GM19328 (cell line): ENCODE measurements at regions not wholly inside any gene's neighbourhood (a gene's known extent, or its start where the extent isn't known, plus 50 kb on each side); places are given as distances from the start of the nearest gene placed in this dataset.

Experiments used
- ATAC-seq: cut with Tn5 transposase; IDR thresholded peaks from one replicate; pipeline ENCODE4 v1.9.1; 2021; ENCODE audit warnings: mild to moderate bottlenecking, moderate library complexity; ENCODE audit not compliant: unreplicated experiment

DNA sequence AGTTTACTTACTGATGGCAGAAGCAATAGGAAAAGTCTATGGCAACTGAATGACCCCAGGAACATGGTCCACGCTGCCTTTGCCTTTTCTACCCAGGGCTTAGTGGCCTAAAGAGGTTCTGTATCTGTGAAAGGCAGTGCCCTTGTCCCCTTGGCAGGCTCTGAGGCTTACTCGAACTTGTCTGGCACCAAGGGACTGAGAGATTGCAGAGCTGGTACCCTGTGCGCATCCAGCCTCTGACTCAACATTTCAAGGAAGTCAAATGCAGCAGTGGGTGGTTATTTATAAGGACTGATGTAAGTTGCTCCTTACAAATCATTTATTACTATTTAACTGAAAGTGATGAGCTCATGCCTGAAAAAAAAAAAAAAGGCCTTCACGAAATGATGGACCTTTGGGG, 299.9 kb upstream of the MYOCD start:
- no peak for ATAC-seq

DNA sequence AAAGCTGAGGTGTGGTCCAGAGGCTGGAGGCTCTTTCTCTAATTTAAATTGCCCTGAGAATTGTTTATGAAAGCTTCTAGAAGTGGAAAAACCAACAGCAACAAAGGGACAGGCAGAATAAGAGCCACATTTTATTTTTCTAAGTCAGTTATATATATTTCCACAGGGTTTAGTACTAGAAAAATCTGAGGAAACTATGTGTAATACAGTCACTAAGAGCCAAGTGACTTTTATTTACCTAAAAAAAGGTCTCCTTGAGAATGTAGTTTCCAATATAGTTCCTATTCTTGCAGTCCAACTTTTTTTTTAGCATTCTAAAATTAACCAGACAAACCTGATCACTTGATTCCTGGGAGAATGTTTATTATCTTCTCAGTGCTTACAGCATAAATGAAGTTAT, 296.6 kb upstream of the MYOCD start:
- ATAC-seq = no peak

DNA sequence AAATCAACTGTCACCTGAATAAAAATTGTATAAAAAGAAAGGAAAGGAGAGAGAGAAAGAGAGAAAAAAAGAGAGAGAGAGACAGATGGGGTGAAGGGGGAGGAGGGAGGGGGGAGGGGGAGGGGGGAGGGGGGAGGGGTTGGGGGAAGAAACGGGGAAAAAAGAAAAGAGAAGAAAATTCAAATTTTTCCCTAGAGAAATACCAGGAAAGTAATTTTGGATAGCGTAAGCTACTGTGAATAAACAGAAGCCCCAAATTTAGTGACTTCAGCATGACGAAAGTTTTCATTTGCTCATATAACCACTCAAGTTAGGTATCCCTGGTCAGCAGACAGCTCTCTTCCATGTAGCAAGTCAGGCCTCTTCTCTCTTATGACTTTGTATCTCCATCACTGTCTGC, 289.4 kb upstream of the MYOCD start:
- no peak for ATAC-seq

DNA sequence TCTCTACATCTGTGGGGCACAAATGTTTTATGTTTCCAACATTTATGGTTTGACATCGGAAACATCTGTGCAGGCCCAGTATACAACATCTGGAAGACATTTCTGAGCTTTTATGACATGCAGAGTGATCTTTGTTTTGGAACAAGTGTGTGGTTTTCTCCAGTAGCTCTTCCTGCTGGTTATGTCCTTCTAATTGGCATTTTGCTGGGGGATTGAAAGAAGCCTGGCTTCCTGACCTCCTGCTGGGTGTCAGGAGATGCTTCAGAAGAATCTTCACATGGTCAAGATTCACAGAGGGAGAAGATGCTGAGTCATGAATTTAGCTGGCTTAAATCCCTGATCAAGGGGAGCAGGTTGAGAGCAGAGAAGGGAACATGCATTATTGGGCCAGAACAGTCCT, 279.5 kb upstream of the MYOCD start:
- ATAC-seq = no peak

DNA sequence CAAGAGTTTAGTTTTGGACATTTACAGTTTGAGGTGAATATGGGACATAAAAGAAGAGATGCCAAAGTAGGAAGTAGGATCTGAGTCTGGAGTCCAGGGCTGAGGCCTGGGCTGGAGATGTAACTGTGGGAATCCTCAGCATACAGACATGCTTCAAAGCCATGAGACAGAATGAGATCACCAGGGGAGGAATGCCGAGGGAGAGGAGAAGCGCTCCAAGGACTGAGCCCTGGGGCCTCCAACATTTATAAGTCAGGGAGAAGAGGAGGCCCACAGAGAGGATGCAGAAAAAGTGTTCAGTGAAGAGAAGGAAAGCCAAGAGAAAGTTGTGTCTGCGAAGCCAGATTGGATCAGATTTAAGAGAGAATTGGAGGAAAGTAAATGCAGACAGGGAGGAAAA, 277.5 kb upstream of the MYOCD start:
- ATAC-seq = no peak

DNA sequence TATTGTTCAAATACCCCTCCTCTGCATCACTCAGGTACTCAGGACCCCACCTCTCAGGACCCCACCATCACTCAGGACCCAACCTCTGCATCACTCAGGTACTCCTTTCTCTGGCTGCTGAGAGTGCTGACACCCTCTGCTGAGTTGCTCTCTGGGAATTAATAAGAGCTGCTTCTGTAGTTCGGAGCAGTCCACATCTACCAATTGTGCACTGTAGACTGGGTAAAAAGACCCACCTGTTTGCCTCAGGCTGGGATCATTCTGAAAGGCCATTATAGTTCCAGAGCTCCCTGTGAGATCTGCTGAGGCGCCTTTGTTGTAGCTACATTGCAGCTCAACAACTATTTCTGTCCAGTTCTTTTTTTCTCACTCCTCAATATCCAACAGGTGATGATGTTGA, 276.3 kb upstream of the MYOCD start:
- ATAC-seq = no peak

DNA sequence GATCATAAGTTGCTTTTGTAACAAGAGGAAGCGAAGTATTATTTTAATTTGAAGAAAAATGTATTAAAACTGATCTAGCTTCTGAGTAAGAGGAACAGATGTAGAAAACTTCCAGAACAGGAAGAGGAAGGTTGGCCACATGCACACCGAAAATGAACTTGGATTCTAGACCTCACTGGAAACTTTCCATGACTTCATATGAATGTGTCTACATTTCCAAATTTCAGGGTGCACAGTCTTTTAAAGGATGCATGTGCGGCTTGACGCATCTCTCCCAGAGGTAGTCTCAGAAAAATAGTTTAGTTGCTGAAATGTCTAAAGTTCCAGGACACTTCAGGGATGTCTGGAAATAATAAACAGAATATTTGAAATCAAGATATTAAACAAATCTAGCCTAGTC, 275.1 kb upstream of the MYOCD start:
- ATAC-seq = no peak

DNA sequence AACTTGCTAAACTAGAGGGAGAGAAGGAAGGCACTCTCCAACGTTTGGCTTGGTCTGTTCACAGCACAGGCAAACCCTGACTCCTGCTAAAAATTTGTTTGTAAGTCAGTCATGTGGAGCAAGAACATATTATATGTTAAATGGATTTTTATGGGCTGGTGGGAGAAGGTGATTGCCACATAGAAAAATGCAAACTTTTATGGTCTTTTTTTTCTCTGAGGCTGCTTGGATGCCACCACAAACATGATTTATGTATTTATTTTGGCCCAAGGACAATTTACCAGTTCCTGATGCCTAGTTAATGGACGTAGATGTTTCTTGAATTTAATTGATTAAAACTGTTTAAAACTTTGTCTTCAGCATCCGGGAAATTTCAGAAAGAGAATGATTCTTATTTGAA, 274.2 kb upstream of the MYOCD start:
- ATAC-seq = no peak

DNA sequence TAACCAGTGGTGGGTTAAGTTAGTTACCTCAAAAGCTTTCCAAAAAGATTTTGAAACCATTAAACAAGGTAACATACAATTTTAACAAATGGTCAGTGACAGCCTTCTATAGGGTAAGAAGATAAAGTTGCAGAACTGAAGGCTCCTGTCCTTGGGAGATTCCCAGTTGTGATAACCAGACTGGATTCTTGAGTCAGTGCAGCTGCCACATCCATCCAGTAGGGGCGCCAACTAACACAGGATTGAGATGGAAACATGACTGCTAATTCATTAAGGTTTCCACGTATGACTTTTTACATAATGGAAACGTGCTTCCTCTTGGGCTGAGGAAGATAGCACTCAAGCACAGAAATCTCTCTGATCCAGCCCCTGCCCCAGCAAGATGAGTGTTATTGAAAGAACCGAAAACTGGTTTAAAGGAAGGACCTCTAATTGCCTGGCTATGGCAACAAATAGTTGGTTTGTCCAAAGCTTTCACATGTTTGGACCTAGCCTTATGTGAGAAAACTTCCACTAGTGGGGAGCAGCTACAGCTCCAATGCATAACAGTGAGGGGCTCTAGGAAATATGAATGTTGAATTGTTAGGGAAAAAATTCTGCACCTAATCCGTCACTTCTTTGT, 269.8 kb upstream of the MYOCD start:
- ATAC-seq = no peak

DNA sequence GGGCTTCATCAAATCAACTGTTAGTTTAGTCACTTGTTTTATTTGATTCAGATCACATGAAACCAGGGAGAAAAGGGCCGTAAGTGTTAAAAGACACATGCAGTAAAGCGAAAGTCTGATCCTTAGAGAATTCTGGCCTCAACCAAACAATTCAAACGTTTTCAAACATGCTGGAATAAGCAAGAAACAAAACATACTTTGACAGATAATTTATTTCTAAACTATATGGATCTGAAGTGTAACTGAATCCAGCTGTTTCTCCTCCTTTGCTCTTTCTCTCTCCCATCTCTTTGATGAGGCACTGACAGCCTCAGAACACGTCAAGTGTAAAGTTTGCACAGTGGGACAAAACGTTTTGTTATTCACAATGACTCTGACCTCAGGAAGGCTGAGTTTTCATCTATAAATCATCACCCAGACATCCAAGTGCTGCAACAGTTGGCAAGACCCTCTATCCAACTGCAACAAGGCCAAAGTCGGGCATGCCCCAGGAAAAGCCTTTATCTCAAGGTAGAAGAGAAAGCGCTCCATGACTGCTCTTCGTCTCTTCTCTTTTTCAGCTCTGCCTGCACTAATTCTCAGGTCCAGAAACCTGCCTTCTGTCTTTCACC, 267.1 kb upstream of the MYOCD start:
- ATAC-seq = no peak

DNA sequence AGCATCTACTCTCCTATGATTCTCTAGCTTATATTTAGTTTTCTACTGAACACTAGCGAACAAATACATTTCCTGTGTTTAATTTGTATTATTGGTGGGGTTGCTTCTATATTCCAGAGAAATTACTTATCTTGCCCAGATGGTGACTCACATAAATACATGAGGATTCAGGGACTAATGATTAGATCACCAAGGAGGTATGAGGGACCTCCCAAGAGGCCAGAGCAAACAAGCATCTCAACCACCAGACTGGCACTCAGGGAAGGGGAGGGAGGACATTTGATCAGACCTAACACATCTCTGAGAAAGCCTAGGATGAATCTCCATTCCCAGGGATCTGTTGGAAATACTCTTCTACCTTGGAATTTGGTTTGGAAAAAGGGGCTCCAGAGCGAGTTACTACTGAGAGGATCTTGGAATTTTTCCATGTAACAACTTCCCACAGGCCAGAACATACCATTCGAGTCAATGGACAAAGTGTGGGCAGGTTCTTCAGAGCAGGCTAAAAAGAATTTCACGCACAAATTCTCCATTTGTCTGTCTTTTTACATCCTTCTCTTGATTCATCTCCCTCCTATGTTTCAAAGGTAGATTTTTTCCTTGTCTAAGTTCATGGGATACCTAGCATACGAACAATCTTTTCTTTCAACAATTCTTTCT, 262.6 kb upstream of the MYOCD start:
- ATAC-seq = no peak

DNA sequence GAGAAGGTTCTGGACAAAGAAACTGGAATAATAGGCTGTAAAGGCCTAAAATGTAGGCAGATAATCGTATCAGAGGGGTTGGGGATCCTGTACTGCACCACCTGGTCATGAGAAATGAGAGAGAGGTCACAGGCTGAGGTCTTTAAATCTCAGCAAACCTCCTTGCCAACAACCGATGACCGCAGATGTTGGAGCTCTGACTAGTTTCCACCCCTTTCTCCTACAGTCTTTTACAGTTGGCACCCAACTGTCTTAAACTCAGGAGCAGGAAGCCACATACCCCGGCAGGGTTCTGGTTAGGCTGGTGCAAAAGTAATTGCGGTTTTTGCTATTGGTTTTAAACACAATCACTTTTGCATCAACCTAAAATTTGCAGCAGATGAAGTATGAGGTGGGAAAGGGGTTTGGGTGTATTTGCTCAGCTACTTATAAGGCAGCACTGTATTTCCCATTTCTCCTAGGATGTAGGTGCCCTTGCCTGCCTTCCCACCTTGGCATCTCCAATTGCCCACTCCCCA, 261.8 kb upstream of the MYOCD start:
- no peak for ATAC-seq

DNA sequence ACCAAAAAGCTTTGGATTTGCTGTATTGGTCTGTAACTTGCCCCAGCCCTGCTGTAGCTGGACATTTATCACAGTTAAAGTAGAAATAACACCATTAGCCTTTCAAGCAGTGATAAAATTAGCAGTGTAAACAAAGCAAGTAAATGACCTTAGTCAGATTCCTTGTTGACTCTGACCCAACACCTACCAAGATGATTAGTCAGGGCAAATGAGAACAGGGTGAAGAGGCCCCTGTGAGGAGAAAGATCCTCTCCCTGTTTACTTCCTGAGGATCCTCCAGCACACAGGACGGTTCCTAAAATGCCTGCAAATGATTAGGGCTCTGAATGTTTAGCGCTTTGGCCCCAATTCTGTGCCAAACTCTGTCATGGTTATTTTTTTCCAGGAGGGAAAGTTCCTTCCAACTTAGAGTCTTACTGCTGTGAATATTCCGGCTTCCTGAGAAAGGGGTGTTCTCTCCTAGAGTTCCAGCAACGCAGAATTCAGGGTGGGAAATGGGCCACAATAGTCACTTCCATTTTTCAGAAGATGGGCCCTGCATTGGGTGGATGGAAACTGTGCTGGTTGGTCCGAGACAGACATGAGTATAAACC, 259.0 kb upstream of the MYOCD start:
- ATAC-seq = no peak

DNA sequence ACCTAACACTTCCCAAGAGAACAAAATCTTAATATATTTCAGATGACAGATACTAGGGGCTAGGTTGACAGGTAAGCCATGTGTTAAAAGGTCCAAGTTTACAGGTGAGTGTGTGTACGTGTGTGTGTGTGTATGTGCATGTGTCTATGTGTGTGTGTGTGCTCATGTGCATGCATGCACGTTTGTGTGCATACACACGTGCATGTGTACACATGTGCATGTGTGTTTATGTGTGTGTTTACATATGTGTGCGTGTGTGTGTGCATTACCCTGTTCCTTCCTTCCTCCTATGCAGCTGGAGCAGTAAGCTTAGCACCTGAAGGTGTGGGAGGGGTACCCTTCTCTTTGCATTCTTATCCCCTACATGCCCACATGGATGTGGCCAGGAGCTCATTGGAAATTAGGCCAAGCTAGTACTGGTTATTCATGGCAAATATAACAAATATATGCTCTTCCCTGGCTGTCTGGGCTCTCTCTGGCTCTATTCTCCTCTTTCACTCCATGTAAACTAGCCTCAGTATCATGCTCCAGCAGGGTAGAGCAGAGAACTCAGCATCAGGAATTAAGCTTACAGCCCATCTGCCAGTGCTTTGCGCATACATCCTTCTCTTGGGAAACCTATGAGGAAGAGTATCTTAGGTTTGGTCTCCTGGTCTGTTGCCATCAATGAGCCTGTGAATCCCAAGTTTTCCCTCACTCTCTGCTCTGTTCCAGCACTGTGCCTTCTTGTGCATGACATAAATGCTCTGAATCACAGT, 258.0 kb upstream of the MYOCD start:
- no peak for ATAC-seq

DNA sequence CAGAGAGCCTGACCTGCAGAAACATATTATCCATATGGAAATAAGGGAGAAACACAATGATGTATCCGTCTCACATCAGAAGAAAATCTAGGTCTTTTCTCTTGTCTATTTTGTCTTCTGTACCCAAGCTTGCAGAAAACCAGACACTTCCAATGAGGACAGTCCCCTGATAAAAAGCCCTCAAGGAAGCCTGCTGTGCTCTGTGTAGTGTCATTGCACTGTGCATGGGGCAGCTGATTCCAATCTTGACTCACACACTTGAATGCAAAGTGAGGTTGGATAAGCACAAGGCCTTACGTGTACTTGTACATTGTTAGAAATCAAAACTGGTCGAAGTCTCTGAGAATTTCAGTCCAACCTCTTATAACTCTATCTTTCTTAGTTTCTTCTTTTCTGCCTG, 256.6 kb upstream of the MYOCD start:
- ATAC-seq = no peak

DNA sequence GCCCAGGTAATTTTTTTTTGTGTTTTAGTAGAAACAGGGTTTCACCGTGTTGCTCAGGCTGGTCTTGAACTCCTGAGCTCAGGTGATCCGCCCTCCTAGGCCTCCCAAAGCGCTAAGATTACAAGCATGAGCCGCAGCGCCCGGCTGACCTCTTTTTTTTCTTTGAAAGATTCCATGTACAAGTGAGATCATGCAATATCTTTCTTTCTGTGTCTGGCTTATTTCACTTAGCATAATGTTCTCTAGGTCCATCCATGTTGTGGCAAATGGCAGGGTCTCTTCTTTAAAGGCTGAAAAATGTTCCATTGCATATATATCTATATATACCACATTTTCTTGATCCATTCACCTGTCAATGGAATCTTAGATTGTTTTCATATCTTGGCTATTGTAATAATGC, 255.0 kb upstream of the MYOCD start:
- ATAC-seq = no peak

DNA sequence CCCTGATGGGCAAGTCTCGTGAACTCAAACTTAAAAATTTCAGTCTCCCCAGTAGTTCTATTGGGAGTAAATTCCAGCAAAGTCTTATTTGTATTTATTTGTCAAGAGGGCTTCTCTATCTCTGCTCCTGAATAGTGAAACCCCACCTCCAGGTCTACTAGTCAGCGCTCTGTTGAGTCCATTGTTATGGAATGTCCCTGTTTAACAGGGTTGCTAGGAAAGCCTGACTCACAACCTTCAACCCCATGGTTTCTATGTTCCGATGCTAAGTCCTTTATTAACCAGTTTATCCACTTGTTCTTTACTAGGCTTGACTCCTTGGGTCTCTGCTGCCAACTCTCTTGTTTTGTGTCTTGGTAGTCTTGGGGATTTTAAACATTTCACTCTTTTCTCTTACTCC, 250.7 kb upstream of the MYOCD start:
- no peak for ATAC-seq

DNA sequence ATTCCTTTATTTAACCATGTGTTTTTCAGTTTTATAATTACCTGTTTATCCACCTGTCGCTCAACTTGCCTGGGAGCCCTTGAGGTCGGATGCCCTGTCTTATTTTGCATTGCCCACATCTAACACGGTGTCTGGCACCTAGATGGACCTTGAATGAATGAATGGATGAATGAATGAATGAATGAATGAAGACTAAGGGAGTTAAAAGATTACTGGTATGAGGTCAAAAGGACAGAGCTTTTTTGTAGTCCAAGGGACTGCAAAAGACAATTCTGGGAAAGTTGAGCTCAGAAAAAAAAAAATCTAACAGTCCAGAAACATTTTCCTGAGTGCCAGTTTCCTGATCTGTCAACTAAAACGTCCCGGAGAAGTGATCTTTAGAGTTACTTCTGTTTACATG, 244.6 kb upstream of the MYOCD start:
- no peak for ATAC-seq

DNA sequence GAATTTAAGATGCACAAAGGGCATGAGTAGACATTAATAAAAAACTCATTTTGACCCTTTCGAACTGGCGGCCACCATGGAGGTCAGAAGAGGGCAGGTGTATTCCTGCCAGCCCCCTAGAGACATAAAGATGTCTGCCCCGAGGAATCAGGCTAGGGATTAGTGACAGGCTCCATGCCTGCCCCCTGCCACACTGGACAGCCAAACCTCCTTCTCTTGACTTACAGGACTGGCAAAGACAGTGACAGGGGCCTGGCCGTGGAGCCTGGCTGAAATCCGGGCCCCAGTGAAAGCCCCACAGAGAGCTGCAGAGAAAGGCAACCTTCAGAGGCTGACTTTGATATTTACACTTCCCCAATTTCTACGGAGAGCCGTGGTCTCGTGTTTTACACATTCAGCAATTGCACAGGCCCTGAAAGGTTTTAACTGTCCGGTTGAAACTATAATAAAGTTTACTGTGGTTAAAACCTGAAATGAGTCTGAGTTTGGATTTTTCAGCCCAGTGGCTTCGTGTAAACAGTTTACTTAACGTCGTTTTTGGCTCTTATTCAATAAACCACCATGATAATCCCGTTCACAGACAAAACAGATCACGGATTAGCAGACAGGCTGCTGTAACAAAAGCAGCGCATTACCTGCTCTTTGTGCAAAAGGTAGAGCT, 243.9 kb upstream of the MYOCD start:
- ATAC-seq = no peak

DNA sequence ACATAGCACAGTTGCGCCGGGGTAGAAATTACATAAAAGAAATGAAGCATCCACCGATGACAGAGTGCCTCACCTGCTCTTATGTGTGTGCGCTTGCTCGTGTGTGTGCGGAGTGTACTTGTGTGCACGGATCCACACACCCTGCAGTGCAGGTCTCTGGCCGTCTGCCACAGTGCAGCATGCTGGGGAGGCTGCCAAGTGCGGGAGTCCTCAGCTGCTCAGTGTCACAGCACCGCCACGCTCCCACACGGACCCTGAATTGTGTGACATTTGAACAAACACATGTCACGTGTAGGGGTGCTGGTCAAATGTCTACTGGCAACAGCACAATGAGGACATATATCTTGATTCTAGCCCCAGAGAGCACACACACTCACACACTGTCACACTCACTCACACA, 243.0 kb upstream of the MYOCD start:
- ATAC-seq = no peak

DNA sequence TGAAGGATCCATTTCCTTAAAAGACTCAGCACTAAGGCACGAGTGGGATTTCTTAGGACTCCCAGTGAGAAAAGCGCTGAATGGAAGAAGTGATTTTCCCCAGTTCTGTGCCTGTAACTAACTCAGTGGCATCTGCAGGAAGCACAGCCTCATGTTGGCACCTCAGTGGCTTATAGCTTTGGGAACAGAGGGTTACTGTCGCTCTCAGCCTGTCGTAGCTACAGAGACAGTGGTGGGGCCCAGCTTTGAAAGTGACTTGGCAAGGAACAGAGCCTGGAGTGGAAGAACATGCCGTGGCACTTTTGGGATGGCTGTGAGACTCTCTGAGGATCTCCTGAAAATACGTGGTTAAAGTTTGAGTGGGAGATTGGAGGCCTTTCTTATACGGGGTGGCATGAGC, 242.4 kb upstream of the MYOCD start:
- no peak for ATAC-seq
